GM18873 (cell line): ENCODE measurements at regions not wholly inside any gene's neighbourhood (a gene's known extent, or its start where the extent isn't known, plus 50 kb on each side); places are given as distances from the start of the nearest gene placed in this dataset.
"Not testable (repeated sequence)": the region's sequence is repeated elsewhere in the genome, so short reads cannot be mapped to it uniquely, and the experiment has no call there.

ENCODE experiments used
- ATAC-seq: cut with Tn5 transposase; IDR thresholded peaks from one replicate; pipeline ENCODE4 v1.9.1; 2021; ENCODE audit warnings: mild to moderate bottlenecking, moderate library complexity, moderate number of reproducible peaks; ENCODE audit not compliant: unreplicated experiment, low FRiP score

DNA sequence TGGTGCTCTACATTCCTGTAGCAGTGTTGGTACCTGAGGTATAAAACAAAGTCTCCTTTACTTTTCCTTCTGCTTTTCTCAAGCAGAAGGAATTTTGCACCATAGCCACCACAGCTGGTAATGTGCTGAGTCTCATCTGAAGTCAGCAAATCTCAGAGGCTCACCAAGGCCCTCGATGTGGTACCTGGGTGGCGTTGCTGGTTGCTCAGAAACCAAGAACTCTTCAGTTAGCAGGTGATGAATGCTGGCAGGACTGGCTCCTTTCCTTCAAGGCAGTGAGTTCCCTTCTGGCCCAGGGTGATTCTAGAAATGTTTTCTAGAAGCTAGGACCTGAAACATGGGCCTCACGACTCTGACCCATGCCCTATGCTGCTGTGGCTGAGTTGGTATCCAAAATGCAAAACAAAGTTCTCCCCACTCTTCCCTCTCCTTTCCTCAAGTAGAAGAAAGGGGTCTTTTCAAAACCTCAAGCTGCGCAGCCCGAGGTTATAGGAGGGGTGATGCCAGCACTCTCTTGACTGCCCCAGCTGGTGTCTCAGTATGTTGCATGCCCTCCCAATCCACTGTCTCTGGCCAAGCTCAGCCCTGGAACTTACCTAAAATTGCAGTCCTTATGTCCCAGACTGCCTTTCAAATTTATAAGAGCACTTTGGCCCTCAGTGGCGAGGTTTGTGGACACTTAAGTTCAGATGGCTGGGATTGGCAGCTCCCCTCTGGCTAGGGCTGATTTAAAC, 592.3 kb downstream of the FRK start:
- no peak for ATAC-seq

DNA sequence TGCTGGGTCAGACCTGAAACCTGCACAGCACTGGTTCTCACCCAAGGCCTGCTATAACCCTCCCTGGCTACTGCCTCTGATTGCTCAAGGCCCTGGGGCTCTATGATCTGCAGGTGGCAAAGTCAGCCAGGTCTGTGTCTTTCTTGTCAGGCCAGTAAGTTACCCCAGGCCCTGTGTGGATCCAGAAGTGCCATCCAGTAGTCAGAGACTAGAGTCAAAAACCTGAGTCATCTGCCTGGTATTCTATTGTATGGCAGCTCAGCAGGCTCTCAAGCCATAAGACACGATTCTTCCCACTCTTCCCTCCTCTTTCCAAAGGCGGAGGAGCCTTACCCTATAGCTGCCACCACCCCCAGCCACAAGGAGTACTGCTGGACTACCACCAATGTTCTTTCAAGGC, 593.0 kb downstream of the FRK start:
- no peak for ATAC-seq

DNA sequence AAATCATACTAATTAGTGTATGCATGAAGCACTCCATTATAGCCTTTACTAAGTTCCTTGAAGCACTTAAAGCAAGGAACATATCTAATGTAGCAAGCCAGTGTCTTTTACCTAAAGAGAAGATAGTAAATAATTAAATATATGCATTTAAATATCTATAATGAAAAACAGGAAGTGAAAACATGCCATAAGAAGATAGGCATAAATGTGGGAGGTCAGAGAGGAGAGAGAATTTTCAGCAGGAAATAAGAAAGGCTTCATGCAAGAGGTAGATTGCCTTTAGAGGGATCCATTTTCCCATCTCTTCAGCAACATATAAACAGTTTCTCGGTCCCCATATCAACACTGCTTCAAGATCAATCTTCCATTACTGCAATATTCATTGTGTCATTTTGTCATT, 599.8 kb downstream of the FRK start:
- ATAC-seq = no peak

DNA sequence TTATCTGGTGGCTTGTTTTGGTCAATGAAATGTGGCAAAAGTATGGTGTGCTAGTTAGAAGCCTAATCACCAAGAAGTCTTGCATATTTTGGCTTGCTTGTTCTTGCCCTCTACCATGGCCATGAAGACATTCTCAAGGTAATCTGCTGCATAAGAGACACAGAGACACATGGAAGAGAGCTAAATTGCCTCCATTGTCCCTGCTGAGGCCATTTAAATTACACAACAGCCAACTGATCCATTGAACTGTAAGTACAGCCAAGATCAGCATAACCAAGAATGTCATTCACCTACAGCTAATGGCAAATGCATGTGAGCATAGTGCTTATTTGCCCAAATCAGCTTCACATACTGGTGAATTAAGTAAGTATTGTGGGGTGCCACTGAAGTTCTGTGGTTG, 603.8 kb downstream of the FRK start:
- ATAC-seq = no peak

DNA sequence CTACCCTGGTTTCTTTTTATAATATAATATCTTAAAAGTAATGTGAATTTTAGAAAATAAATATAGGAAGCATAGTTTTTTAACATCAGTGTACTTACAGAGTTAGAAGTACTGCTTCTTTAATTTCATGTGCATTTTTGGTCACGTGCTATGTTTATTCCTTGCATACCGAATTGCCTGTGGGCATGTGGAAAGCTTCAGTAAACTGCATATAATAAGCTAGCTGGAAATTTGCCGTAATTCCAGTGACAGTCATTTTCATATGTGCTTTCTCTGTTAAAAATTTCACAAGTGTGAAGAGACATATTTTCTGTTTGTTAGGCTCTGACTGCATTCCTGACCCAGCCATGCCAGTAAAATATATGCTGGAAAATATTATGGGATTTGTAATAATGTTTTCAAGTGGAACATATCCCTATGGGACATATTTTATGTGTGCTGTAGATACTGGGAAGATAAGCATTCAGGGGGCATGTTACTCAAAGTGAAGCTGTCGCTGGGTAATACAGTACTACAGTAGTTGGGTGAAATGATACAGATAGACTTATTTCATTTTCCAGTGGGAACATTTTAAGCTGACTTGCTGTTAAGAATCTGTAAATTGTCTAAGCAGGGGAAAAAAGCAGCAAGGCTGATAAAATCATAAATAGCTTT, 616.7 kb downstream of the FRK start:
- no peak for ATAC-seq

DNA sequence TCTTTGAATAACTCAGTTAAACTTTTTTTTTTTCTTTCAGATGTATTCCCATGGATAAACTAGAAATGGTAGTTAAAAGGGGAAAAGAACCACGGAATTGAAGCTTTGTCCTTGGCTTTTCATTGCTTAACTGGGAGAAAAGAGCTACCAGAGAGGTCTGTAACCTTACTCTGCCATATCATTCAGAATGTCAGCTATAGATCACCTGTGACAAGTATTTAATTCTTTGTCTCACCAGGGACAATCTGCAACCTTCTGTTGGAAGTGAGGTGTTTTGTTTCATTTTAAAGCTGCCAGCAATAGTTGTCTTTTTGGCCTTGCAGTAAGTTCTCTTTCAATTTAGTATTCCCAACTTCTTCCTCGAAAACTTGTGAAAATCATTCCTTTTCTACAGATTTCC, 618.4 kb downstream of the FRK start:
- ATAC-seq = no peak

DNA sequence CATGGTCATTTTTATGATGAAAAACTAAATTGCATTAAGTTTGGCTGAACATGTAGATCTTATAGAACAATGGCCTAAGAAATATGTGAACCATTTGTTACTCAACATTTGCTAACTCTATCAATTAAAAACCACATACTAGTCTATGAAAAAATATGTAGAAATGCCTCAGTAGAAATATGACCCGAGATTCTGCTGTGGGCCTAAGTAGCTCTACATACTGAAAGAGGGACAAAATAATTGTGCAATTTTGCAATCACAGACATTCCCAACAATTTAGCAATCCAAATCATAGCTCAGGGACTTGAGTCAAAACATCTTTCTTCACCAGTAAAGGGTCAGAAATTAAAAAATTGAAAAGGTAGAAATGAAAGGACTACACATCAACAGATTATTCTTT, 619.0 kb downstream of the FRK start:
- no peak for ATAC-seq

DNA sequence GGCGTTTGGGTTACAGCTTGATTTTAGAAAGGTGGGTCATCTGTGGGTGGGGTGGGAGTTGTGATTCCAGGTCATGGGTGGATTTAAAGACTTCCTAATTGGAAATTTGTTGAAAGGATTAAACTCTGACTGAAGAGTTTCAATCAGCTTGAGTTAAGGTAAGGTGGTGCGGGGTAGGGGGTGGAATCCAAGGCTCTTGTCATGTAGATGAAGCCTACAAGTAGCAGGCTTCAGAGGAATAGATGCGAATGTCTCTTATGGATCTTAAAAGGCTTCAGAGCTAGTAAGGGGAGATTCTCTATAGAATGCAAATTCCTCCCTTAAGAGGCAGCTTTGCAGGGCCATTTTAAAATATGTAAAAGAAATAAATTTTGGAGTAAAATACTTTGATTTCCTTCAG, 645.3 kb downstream of the FRK start:
- ATAC-seq = no peak

DNA sequence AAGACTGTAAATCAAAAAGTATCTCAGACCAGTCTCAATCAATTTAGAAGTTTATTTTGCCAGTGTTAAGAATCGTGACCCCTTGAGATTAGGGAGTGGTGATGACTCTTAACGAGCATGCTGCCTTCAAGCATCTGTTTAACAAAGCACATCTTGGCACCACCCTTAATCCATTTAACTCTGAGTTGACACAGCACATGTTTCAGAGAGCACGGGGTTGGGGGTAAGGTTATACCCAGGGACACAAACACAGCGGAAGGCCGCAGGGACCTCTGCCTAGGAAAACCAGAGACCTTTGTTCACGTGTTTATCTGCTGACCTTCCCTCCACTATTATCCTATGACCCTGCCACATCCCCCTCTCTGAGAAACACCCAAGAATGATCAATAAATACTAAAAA, 645.8 kb downstream of the FRK start:
- ATAC-seq = not testable (repeated sequence)

DNA sequence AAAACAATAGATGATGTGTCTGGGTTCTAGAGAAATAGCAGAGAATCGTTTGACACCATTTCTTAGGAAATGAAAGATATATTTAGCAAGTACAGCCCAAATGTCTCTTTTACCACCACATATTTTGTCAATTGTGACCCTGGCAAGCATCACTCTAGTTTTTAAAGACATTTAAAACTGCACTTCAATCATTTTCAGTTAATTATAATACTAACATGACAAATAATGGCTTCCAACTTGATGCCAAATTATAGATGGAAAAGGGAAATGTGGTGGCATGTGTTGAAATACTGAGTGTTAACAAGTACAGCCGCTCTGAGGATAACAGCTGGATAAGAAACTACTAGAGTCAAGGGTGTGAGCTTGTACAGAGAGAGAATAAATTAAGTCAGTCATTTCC, 648.9 kb downstream of the FRK start:
- no peak for ATAC-seq

DNA sequence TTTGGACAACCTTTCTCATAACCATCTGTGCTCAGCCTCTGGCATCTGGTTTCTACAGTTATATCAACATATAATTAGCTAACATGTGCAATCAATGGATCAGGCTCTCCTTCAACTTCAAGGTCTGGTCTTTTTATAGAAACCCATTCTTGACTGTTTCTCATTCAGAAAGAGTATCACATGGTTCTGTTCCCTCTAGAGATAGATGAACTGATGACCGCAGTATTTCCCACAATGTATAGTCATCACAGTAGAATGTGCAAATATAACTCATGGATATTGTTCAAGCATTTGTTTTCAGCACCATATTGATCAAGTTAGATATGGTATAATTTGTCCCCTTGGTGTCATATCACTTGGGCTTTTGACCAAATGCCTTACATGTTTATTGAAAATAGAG, 656.2 kb downstream of the FRK start:
- no peak for ATAC-seq

DNA sequence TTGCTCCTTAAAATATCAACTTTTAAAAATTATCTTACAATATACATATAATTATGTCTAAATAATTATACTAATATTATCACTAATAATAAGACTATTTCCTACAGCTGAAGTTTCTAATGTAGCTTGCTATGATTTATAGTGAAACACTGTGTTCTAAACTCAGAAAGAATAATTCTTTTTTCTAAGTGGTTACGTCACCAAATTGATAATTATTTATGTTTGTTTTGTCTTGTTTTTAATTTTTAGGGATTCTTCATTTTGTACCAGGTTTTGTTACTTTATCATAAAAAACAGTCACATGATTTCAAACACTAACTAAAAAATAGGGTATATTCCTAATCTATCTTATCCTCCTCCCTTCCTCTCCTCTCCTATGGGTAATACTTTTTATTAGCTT, 662.1 kb downstream of the FRK start:
- ATAC-seq = no peak

DNA sequence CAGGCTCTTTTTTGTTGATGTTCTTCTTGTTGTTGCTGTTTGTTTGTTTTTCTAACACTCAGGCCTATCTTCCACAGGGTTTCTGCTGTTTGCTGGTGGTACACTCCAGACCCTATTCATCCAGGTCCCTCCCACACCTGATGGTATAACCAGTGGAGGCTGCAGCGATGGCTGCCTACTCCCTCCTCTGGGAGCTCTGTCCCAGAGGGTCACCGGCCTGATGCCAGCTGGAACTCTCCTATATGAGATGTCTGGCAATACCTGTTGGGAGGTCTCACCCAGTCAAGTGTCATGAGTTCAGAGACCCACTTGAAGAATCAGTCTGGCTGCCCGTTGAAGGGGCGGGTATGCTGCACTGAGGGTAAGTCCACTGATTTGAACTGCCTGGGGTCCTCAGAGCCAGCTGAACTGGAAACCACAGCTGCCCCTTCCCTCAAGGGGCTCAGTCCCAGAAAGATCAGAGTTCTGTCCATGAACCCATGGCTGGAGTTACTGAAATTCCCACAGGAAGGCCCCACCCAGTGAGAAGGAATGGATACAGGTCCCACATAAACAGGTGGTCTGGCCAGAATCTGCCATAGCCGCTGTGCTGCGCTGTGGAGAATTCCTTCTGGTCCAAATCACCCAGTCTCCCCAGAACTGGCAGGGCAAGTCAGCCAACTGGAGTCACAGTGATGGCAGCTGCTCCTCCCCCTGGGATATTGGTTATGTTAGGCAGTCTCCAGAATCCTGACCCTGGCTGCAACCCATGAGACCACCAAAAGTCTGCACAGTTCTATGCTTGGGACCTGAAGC, 664.4 kb downstream of the FRK start:
- ATAC-seq = no peak

DNA sequence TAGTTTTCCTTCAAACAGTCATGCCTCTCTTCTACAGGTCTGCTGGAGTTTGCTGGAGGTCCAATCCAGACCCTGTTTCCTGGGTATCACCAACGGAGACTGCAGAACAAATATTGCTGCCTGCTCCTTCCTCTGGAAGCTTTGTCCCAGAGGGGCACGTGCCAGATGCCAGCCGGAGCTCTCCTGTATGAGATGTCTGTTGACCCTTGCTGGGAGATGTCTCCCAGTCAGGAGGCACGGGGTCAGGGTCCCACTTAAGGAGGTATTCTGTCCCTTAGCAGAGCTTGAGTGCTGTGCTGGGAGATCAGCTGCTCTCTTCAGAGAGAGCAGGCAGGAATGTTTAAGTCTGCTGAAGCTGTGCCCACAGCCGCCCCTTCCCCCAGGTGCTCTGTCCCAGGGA, 666.9 kb downstream of the FRK start:
- no peak for ATAC-seq

DNA sequence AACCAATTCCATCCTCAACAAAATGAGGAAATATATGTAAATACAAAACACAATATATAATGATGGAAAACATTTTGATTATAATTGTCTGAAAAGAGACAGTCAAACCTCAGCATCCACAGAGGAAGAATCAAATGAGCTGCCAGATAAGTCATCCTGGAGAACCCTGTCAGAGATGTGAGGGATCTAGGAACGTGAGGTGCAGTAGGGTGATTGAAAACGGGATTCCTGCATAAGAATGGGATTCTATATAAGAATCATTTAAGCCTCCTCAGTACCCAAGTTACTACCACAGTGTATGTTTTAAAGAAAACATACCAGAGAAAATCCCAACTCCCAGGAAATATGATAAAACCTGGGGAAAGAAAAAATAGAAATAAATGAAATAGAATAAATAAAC, 690.5 kb downstream of the FRK start:
- no peak for ATAC-seq

DNA sequence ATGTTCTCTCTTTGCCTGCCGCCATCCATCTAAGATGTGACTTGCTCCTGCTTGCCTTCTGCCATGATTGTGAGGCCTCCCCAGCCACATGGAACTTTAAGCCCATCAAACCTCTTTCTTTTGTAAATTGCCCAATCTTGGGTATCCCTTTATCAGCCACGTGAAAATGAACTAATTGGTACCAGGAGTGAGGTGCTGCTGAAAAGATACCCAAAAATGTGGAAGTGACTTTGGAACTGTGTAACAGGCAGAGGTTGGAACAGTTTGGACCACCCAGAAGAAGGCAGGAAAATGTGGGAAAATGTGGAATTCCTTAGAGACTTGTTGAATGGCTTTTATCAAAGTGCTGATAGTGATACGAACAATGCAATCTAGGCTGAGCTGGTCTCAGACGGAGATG, 694.9 kb downstream of the FRK start:
- ATAC-seq = no peak

DNA sequence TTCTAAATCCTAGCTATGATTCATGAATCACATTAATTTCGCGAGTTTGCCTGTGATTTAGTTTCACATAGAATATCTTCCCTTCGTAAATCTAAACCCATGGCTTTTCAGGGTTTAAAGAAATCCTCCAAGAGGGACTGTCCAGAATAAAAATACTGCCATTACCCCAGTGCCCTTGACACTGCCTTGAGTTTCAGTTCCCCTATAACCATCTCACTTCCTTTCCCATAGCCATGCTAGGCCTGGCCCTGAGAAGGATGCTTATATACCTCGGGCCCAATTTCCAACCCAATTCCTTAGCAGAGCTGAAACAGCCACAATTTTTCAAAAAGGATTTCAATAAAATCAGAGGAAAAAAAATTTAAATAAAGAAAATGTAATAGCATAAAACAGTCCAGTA, 697.3 kb downstream of the FRK start:
- peak; percentile 75 for ATAC-seq

DNA sequence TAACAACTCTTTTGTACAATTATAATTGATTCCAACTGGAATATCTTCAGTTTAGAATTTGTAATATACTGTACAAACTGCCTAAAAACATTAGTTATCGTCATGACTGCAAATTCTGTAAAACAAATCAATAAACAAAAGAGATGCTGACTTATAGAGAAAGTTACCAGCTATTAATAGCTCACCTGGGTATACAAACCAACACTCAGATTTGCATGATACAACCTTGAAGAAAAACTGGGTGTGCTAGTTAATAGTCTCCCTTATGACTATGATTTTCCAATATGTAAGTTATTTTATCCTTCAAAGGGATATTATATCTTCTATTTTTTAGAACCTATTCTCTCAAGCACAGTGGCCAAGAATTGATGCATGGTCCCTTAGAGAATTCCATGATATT, 698.5 kb downstream of the FRK start:
- no peak for ATAC-seq

DNA sequence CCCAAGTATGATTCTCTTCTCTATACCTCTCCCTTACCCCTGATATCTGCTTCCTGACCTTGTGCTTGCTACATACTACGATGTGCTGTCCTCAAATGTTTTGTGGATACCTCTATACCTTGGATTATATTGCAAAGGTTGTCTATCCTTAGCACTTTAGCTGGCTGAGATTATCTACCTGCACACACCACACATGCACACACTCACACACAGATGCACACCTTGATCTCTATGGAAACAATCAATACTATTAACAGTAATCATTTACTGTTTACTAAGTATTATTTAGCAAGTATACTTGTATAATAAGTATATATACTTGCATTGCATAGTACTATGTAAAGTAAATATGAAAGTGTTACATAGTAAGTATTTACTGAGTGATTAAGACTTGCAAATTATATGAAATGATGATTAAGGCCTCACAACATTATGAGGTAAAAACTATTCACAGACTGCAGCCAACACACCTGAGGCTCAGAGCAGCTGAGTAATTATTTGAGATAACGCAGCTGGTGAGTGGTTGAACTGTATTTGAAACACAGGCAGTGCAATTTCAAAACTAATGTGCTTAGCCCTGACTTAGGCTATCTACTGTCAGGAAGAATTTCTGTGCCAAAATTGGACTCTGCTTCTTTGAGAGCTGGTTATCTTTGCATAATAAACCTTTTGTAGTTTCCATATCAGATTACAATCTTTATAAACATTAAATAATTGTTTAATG, 699.9 kb downstream of the FRK start:
- ATAC-seq = no peak

DNA sequence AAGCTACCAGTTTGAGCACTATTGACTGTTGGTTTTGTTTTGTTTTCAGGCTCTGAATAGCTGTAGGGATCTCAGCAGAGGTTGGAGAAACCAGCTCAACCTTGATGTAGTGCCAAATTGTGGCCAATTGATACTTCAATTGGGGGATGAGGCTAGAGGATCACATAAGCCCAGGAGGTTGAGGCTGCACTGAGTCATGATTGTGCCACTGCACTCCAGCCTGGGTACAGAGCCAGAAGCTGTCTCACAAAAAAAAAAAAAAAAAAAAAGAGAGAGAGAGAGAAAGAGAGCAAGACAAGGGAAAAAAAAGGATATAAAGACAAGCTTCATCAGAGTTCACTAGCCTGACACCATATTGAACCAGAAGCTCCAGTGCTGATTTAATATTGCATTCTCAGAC, 702.1 kb downstream of the FRK start:
- no peak for ATAC-seq

DNA sequence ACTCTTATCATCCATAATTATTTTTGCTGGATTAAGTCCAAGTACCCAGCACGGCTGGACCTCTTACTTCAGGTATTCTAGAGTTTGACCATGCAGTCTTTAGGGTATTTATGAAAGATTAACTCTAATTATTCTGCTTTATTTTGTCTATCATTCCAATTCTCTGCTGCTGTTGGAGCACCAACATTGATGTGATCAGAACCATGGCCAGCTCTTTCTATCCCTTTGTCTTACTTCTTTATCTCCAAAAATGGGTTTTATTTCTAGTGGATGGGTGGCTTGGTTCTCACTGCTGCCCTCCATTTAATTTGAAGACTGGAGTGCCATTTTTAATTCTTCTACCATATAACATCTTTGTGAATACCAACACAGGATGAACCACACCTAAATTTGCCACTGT, 704.3 kb downstream of the FRK start:
- ATAC-seq = no peak
